ENCODE measurements at regions not wholly inside any gene's neighbourhood (a gene's known extent, or its start where the extent isn't known, plus 50 kb on each side); places are given as distances from the start of the nearest gene placed in this dataset.

DNA sequence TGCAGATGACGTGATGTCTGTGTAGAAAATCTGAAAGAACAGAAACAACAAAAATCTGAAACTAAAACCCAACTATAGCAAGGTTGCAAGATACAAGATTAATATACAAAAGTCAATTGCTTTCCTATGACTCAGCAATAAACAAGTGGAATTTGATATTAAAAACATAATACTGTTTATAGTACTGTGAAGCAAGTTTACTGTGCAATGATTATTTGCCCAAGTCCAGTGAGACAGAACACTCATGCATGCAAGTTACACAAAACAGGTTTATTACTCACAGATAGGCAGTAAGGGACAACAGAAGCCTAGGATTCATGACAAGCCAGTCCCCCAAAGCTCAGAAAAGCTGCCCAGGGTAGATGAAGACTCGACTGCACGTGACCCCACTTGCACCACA is 62.4 kb upstream of the RAB4A start:
- TF ChIP-seq, protein P1, sequence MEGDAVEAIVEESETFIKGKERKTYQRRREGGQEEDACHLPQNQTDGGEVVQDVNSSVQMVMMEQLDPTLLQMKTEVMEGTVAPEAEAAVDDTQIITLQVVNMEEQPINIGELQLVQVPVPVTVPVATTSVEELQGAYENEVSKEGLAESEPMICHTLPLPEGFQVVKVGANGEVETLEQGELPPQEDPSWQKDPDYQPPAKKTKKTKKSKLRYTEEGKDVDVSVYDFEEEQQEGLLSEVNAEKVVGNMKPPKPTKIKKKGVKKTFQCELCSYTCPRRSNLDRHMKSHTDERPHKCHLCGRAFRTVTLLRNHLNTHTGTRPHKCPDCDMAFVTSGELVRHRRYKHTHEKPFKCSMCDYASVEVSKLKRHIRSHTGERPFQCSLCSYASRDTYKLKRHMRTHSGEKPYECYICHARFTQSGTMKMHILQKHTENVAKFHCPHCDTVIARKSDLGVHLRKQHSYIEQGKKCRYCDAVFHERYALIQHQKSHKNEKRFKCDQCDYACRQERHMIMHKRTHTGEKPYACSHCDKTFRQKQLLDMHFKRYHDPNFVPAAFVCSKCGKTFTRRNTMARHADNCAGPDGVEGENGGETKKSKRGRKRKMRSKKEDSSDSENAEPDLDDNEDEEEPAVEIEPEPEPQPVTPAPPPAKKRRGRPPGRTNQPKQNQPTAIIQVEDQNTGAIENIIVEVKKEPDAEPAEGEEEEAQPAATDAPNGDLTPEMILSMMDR (IDR thresholded peaks at IDR 0.05; ENCODE audit: low read length) = no peak
- TF ChIP-seq EZH2phosphoT487 (IDR thresholded peaks at IDR 0.05; ENCODE audit: low read length) (no peak), EZH2 (optimal IDR thresholded peaks at IDR 0.05; ENCODE audit: low read depth, low read length) (no peak)
